COLO668 (cell line): ENCODE measurements at regions not wholly inside any gene's neighbourhood (a gene's known extent, or its start where the extent isn't known, plus 50 kb on each side); places are given as distances from the start of the nearest gene placed in this dataset.

ENCODE experiments used
- DNase-seq: peaks from one replicate; lab custom pipeline; 2025; ENCODE audit not compliant: unreplicated experiment; lab: John Stamatoyannopoulos, UW

GRCh38 chr2:128368437-128369107 lies 49.9 kb upstream of the HS6ST1 start:
- no peak for DNase-seq

GRCh38 chr2:128369108-128369555 lies 50.5 kb upstream of the HS6ST1 start:
- DNase-seq = no peak

GRCh38 chr2:128369602-128370467 lies 51.2 kb upstream of the HS6ST1 start:
- no peak for DNase-seq

GRCh38 chr2:128370468-128371247 lies 52.0 kb upstream of the HS6ST1 start:
- peak; percentile 12 for DNase-seq

- DNase-seq = no peak
These were observed 52.6 kb upstream of the HS6ST1 start for GRCh38 chr2:128371248-128371630.

GRCh38 chr2:128371648-128372345 lies 53.1 kb upstream of the HS6ST1 start:
- DNase-seq = no peak

GRCh38 chr2:128372621-128373341 lies 54.1 kb upstream of the HS6ST1 start:
- DNase-seq = no peak

GRCh38 chr2:128373451-128374000 lies 54.9 kb upstream of the HS6ST1 start:
- no peak for DNase-seq

- no peak for DNase-seq
These were observed 55.5 kb upstream of the HS6ST1 start for GRCh38 chr2:128374001-128374710.

GRCh38 chr2:128374711-128375413 lies 56.2 kb upstream of the HS6ST1 start:
- no peak for DNase-seq

GRCh38 chr2:128375454-128375853 lies 56.8 kb upstream of the HS6ST1 start:
- DNase-seq = no peak

GRCh38 chr2:128376241-128377041 lies 57.8 kb upstream of the HS6ST1 start:
- no peak for DNase-seq

- DNase-seq = no peak
These were observed 58.6 kb upstream of the HS6ST1 start for GRCh38 chr2:128377071-128377910.

- DNase-seq = no peak
These were observed 59.8 kb upstream of the HS6ST1 start for GRCh38 chr2:128378231-128379020.

- DNase-seq = peak; percentile 45
These were observed 60.6 kb upstream of the HS6ST1 start for GRCh38 chr2:128379021-128380015.
